GM12878 (cell line): ENCODE measurements at regions not wholly inside any gene's neighbourhood (a gene's known extent, or its start where the extent isn't known, plus 50 kb on each side); places are given as distances from the start of the nearest gene placed in this dataset.

Source experiments
- ATAC-seq: fragments of 200-7000 bp; cut with Tn5 transposase; 3 replicates; pipeline ENCODE4 v1.9.1; 2020; ENCODE audit warnings: mild to moderate bottlenecking, moderate library complexity
- BruUV-seq: library from RNA; stranded (reverse); fragments of 400-500 nt; replicated peaks from 2 replicates; lab custom pipeline; 2021; lab: Mats Ljungman, UMichigan
- CTCF ChIA-PET: fragments of 300-600 bp; sonication (Branson Sonifier 250); formaldehyde crosslinking; extraction: SDS; loops from one replicate; lab custom pipeline; 2021; ENCODE audit warnings: inconsistent platforms; lab: Yijun Ruan, JAX
- POLR2A ChIA-PET: fragments of 350-600 bp; formaldehyde crosslinking; extraction: SDS; loops from one replicate; lab custom pipeline; 2021; ENCODE audit warnings: inconsistent platforms; lab: Charles Lee
- RAD21 ChIA-PET: fragments of 300-600 bp; sonication (Branson Sonifier 250); formaldehyde crosslinking; loops from one replicate; lab custom pipeline; 2023; ENCODE audit warnings: antibody characterized with exemption; ENCODE audit not compliant: unreplicated experiment; lab: Charles Lee
- SMC1A ChIA-PET: fragments of 300-600 bp; sonication (Branson Sonifier 250); formaldehyde crosslinking; loops from one replicate; lab custom pipeline; 2023; ENCODE audit not compliant: unreplicated experiment, uncharacterized antibody; lab: Charles Lee
- DNase-seq: peaks from one replicate; pipeline ENCODE4 v3.0.0-alpha.2; 2011; ENCODE audit warnings: low read depth, low spot score
- FAIRE-seq: peaks from 3 replicates; lab custom pipeline; 2011; peaks lifted over from hg19 to GRCh38; lab: Jason Lieb, UNC
- H2AFZ ChIP-seq: 2 replicates; pipeline ENCODE4 v1.6.0; 2011; ENCODE audit warnings: low read depth, low read length, control low read depth; ENCODE audit not compliant: control insufficient read depth
- H3K27ac ChIP-seq: 2 replicates; pipeline ENCODE4 v1.5.1; 2011; ENCODE audit warnings: control low read depth; ENCODE audit not compliant: control insufficient read depth, insufficient read depth
- H3K27me3 ChIP-seq, 2 experiments: replicated peaks in 1 of 2; 2 replicates each; pipeline versions ENCODE4 v1.6.0 to v1.6.1; 2011; ENCODE audit warnings: low read length in 1 of 2; ENCODE audit not compliant: control insufficient read depth in 2 of 2, insufficient read depth in 2 of 2
- H3K36me3 ChIP-seq, 2 experiments: 2 replicates each; pipeline ENCODE4 v1.5.1; 2011; ENCODE audit warnings: low read length in 1 of 2; ENCODE audit not compliant: control insufficient read depth in 2 of 2, insufficient read depth in 2 of 2
- H3K4me1 ChIP-seq: 2 replicates; pipeline ENCODE4 v1.6.1; 2011; ENCODE audit warnings: mild to moderate bottlenecking, low read length, moderate library complexity, mixed read lengths; ENCODE audit not compliant: control insufficient read depth, insufficient read depth
- H3K4me2 ChIP-seq: 2 replicates; pipeline ENCODE4 v1.6.0; 2011; ENCODE audit warnings: control low read depth; ENCODE audit not compliant: control insufficient read depth, insufficient read depth
- H3K4me3 ChIP-seq: fragments of 200-600 bp; sonication (generic); 2 replicates; pipeline ENCODE4 v1.5.1; 2016
- H3K79me2 ChIP-seq: 2 replicates; pipeline ENCODE4 v1.6.0; 2011; ENCODE audit warnings: low read length; ENCODE audit not compliant: control insufficient read depth, insufficient read depth
- H3K9ac ChIP-seq: 2 replicates; pipeline ENCODE4 v1.8.0; 2011; ENCODE audit warnings: low read length, control low read depth, mixed read lengths; ENCODE audit not compliant: control insufficient read depth, insufficient read depth
- H3K9me3 ChIP-seq: replicated peaks from 3 replicates; pipeline ENCODE4 v1.5.1; 2011; ENCODE audit warnings: mild to moderate bottlenecking, low read length; ENCODE audit not compliant: control insufficient read depth, insufficient read depth
- H4K20me1 ChIP-seq: 2 replicates; pipeline ENCODE4 v1.6.0; 2011; ENCODE audit not compliant: control insufficient read depth, insufficient read depth
- BMI1 ChIP-seq: fragments of 450-650 bp; IDR thresholded peaks from 2 replicates; pipeline ENCODE4 v1.6.1; 2016; ENCODE audit warnings: mild to moderate bottlenecking, moderate library complexity, borderline replicate concordance
- CHD1 ChIP-seq: IDR thresholded peaks from 2 replicates; pipeline ENCODE4 v1.6.1; 2012; ENCODE audit warnings: low read depth, low read length, improper control_type of control experiment
- CREB1 ChIP-seq: IDR thresholded peaks from 2 replicates; pipeline ENCODE4 v1.6.1; 2012; ENCODE audit warnings: low read depth, mild to moderate bottlenecking, inconsistent platforms
- MTA3 ChIP-seq: IDR thresholded peaks from 2 replicates; pipeline ENCODE4 v1.6.1; 2012; ENCODE audit warnings: low read length, inconsistent platforms, borderline replicate concordance
- MXI1 ChIP-seq: fragments of 150-350 bp; IDR thresholded peaks from 2 replicates; pipeline ENCODE4 v1.6.1; 2011; ENCODE audit warnings: low read depth, mild to moderate bottlenecking, inconsistent platforms, low read length, improper control_type of control experiment
- RELA ChIP-seq: fragments of 450-650 bp; IDR thresholded peaks from 2 replicates; pipeline ENCODE4 v1.8.0; 2014; ENCODE audit warnings: borderline replicate concordance; ENCODE audit not compliant: partially characterized antibody
- SIN3A ChIP-seq: IDR thresholded peaks from 2 replicates; pipeline ENCODE4 v1.6.1; 2012; ENCODE audit warnings: low read depth, low read length, improper control_type of control experiment
- SIX5 ChIP-seq: IDR thresholded peaks from 2 replicates; pipeline ENCODE4 v1.6.1; 2011; ENCODE audit warnings: mild to moderate bottlenecking, low read depth, low read length, moderate library complexity; ENCODE audit not compliant: severe bottlenecking
- SKIL ChIP-seq: fragments of 450-650 bp; IDR thresholded peaks from 2 replicates; pipeline ENCODE4 v1.6.1; 2017; ENCODE audit warnings: mild to moderate bottlenecking, low read depth, inconsistent platforms; ENCODE audit not compliant: poor library complexity, severe bottlenecking
- TARDBP ChIP-seq: IDR thresholded peaks from 2 replicates; pipeline ENCODE4 v1.6.1; 2016; ENCODE audit warnings: borderline replicate concordance
- TCF3 ChIP-seq: IDR thresholded peaks from 2 replicates; pipeline ENCODE4 v1.6.1; 2012; ENCODE audit warnings: low read depth, mild to moderate bottlenecking, low read length, borderline replicate concordance; ENCODE audit not compliant: insufficient read depth
- WRNIP1 ChIP-seq: IDR thresholded peaks from 2 replicates; pipeline ENCODE4 v1.6.1; 2011; ENCODE audit warnings: low read depth, low read length, improper control_type of control experiment, borderline replicate concordance
- ZZZ3 ChIP-seq: IDR thresholded peaks from 2 replicates; pipeline ENCODE4 v1.6.1; 2011; ENCODE audit warnings: low read depth; ENCODE audit not compliant: control insufficient read depth, insufficient read length
- WGBS: methylation state at CpG from one replicate; pipeline ENCODE4 v1.1.6; 2016; ENCODE audit warnings: low lambda C conversion rate; ENCODE audit not compliant: insufficient replicate concordance, insufficient coverage; ENCODE audit errors: missing lambda C conversion rate; 5-methylcytosine and 5-hydroxymethylcytosine counted together
- in situ Hi-C: fragments of 300-500 bp; cut with MboI; formaldehyde crosslinking; loops from 9 replicates; pipeline ENCODE4 v1.14.3; 2018; ENCODE audit warnings: mixed read lengths
- intact Hi-C: fragments of 100-400 bp; cut with micrococcal nuclease; formaldehyde crosslinking; loops from one replicate; pipeline ENCODE4 v1.14.2; 2022; ENCODE audit not compliant: unreplicated experiment
- TF ChIP-seq, protein P1 (sequence below): fragments of 150-350 bp; IDR thresholded peaks from 2 replicates; pipeline ENCODE4 v1.6.1; 2016; ENCODE audit warnings: low read depth, low read length

DNA sequence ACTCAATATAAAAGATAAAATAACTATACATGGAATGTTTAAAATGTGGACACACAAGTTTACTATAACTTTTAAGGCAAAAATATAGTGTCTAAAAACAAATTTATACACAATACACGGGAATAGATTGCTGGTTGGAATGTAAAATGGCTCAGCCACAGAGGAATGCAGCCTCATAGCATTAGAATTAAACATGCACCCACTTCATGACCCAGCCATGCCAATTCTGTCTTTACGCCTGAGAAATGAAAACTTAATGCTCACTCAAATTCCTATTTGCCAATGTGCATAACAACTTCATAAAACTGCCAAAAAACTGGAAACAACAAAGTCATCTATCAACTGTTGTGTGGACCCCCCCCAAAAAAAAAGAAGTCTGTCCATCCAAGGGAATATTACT, 1006.6 kb upstream of the POU3F3 start:
- in situ Hi-C loops (no loop called here), intact Hi-C loops (no loop called here)
- Histone ChIP-seq H3K4me1 (no peaks in the 10 kb centered on the region), H3K27me3 (no peaks in the 10 kb centered on the region), H3K9me3 (no peaks in the 10 kb centered on the region), H3K9ac (no peak overlapping the region), H3K27ac (no peak overlapping the region), H2AFZ (no peak overlapping the region), H4K20me1 (no peaks in the 10 kb centered on the region), H3K4me3 (no peak overlapping the region), H3K36me3 (no peaks in the 10 kb centered on the region), H3K79me2 (no peaks in the 10 kb centered on the region), H3K4me2 (no peak overlapping the region)
- 52% methylated on average over 2 of the region's 2 CpGs for WGBS
- ChIA-PET CTCF (no interaction called here), POLR2A (no interaction called here), SMC1A (no interaction called here), RAD21 (no interaction called here)
- no peak for FAIRE-seq
- no peak for TF ChIP-seq CREB1
- TF ChIP-seq ZZZ3: no peak
- DNase-seq: no peak
- no TSS peak for BruUV-seq
- ATAC-seq: no peak

- Histone ChIP-seq H3K9me3 (no peaks in the 10 kb centered on the region), H3K27me3 (no peaks in the 10 kb centered on the region), H3K27ac (no peak overlapping the region), H3K36me3 (no peaks in the 10 kb centered on the region), H3K79me2 (no peaks in the 10 kb centered on the region), H4K20me1 (no peaks in the 10 kb centered on the region), H2AFZ (no peak overlapping the region), H3K4me2 (no peak overlapping the region), H3K4me3 (no peak overlapping the region), H3K9ac (no peak overlapping the region), H3K4me1 (no peaks in the 10 kb centered on the region)
- intact Hi-C loops (no loop called here), in situ Hi-C loops (no loop called here)
- FAIRE-seq (no peak), ATAC-seq (no peak), DNase-seq (no peak)
- ChIA-PET SMC1A (no interaction called here), POLR2A (no interaction called here), CTCF (no interaction called here), RAD21 (no interaction called here)
- 3% methylated on average over 2 of the region's 2 CpGs for WGBS
- BruUV-seq: no TSS peak
- TF ChIP-seq, protein P1, sequence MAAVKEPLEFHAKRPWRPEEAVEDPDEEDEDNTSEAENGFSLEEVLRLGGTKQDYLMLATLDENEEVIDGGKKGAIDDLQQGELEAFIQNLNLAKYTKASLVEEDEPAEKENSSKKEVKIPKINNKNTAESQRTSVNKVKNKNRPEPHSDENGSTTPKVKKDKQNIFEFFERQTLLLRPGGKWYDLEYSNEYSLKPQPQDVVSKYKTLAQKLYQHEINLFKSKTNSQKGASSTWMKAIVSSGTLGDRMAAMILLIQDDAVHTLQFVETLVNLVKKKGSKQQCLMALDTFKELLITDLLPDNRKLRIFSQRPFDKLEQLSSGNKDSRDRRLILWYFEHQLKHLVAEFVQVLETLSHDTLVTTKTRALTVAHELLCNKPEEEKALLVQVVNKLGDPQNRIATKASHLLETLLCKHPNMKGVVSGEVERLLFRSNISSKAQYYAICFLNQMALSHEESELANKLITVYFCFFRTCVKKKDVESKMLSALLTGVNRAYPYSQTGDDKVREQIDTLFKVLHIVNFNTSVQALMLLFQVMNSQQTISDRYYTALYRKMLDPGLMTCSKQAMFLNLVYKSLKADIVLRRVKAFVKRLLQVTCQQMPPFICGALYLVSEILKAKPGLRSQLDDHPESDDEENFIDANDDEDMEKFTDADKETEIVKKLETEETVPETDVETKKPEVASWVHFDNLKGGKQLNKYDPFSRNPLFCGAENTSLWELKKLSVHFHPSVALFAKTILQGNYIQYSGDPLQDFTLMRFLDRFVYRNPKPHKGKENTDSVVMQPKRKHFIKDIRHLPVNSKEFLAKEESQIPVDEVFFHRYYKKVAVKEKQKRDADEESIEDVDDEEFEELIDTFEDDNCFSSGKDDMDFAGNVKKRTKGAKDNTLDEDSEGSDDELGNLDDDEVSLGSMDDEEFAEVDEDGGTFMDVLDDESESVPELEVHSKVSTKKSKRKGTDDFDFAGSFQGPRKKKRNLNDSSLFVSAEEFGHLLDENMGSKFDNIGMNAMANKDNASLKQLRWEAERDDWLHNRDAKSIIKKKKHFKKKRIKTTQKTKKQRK: no peak
- TF ChIP-seq MXI1 (no peak), RELA (no peak), TARDBP (no peak), SIN3A (no peak), SIX5 (no peak), SKIL (no peak), CHD1 (no peak), TCF3 (no peak), BMI1 (no peak), WRNIP1 (no peak), MTA3 (no peak)
Observed at GRCh38 chr2:103859238-103859637, 994.7 kb upstream of the POU3F3 start.
